ENCODE measurements at regions not wholly inside any gene's neighbourhood (a gene's known extent, or its start where the extent isn't known, plus 50 kb on each side); places are given as distances from the start of the nearest gene placed in this dataset.

DNA sequence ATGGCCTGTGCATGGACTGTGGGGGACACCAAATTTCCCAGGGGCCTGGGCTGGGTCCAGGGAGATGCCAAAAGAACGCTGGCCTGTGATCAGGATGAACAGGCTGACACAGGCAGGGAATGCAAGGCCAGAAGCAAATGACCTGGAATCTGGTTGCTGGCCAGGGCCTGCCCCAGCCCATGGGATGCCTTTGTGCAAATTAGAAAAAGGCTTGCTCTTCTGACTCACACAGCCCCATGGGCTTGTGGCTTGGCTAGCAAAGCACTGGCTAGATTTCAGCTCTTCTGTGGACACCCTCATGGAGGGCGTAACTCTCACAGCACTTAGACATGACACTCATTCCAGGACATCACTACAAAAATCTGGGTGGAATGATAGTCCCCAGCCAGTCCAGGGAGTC lies 356.0 kb downstream of the SHQ1 start:
- Histone ChIP-seq H3K9ac (no peak overlapping the region), H3K4me2 (peak overlapping the region in 6 of 11 experiments; percentile 1 to 72 (median 32); a peak in 7 of 22 replicates), H3K9me3 (replicated peaks in 1 of 11) (peaks cover 4 to 16% (median 9%) of the 10 kb centered on the region in 11 experiments; a peak in 15 of 22 replicates)

GRCh38 chr3:72490688-72491435 lies 357.4 kb downstream of the SHQ1 start:
- Histone ChIP-seq H3K27me3 (no peaks in the 10 kb centered on the region), H3K4me2 (peak overlapping the region; percentile 40 to 80 (median 64)), H3K4me1 (peaks cover 36 to 61% (median 44%) of the 10 kb centered on the region in 10 experiments), H3K9ac (peak overlapping the region in 3 of 11 experiments; percentile 4 to 12 (median 5); a peak in 2 of 22 replicates), H3K4me3 (no peak overlapping the region), H3K36me3 (no peaks in the 10 kb centered on the region), H3K27ac (peak overlapping the region in 6 of 11 experiments; percentile 6 to 43 (median 20); a peak in 8 of 22 replicates), H4K20me1 (no peaks in the 10 kb centered on the region), H3K9me3 (replicated peaks in 1 of 11) (peaks cover 0 to 13% (median 7%) of the 10 kb centered on the region in 11 experiments; a peak in 14 of 22 replicates)
- no peak for TF ChIP-seq Cebpa-rat (IDR thresholded peaks at IDR 0.05)

More for the DNA sequence above, 356.0 kb downstream of the SHQ1 start:
- no peak for TF ChIP-seq Cebpa-rat (IDR thresholded peaks at IDR 0.05)
- Histone ChIP-seq H3K27ac (no peak overlapping the region), H3K4me3 (no peak overlapping the region), H3K4me1 (peaks cover 36 to 64% (median 46%) of the 10 kb centered on the region in 10 experiments), H3K27me3 (no peaks in the 10 kb centered on the region), H3K36me3 (no peaks in the 10 kb centered on the region), H4K20me1 (no peaks in the 10 kb centered on the region)

- no peaks in the 10 kb centered on the region for H3K27me3 ChIP-seq
- H3K9me3 ChIP-seq (replicated peaks in 1 of 11), result peaks cover 0 to 13% (median 7%) of the 10 kb centered on the region in 11 experiments; a peak in 14 of 22 replicates
- H3K27ac ChIP-seq, result no peak overlapping the region
- no peak overlapping the region for H3K4me3 ChIP-seq
- H3K4me1 ChIP-seq, result peaks cover 36 to 58% (median 44%) of the 10 kb centered on the region in 10 experiments
- no peak overlapping the region for H3K9ac ChIP-seq
- peak overlapping the region in 8 of 11 experiments; percentile 5 to 72 (median 60); a peak in 13 of 22 replicates for H3K4me2 ChIP-seq
- no peaks in the 10 kb centered on the region for H4K20me1 ChIP-seq
- H3K36me3 ChIP-seq, result no peaks in the 10 kb centered on the region
- TF ChIP-seq Cebpa-rat (IDR thresholded peaks at IDR 0.05), result no peak
Observed at GRCh38 chr3:72489901-72490300, 358.3 kb downstream of the SHQ1 start.

DNA sequence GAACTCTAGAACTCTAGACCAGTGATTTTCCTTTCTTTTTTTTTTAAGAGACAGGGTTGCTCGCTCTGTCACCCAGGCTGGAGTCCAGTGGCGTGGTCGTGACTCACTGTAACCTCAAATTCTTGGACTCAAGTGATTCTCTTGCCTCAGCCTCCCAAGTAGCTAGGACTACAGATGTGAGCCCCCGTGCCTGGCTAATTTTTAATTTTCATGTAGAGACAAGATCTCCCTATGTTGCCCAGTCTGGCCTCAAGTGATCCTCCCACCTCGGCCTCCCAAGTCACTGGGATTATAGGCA lies 359.6 kb downstream of the SHQ1 start:
- Histone ChIP-seq H3K4me3 (no peak overlapping the region), H3K27ac (no peak overlapping the region), H3K27me3 (no peaks in the 10 kb centered on the region), H3K9me3 (replicated peaks in 1 of 11) (peaks cover 0 to 4% (median under 1%) of the 10 kb centered on the region in 11 experiments; a peak in 4 of 22 replicates), H3K9ac (no peak overlapping the region), H3K36me3 (no peaks in the 10 kb centered on the region), H3K4me1 (peaks cover 40 to 59% (median 48%) of the 10 kb centered on the region in 10 experiments), H4K20me1 (no peaks in the 10 kb centered on the region), H3K4me2 (peak overlapping the region in 4 of 11 experiments; percentile 53 to 84 (median 82); a peak in 6 of 22 replicates)
- no peak for TF ChIP-seq Cebpa-rat (IDR thresholded peaks at IDR 0.05)

- Histone ChIP-seq H3K9me3 (replicated peaks in 1 of 11) (no peaks in the 10 kb centered on the region; a peak in 1 of 22 replicates), H4K20me1 (no peaks in the 10 kb centered on the region), H3K9ac (peak overlapping the region in 1 of 11 experiments; percentile 52; a peak in 2 of 22 replicates), H3K27me3 (no peaks in the 10 kb centered on the region), H3K36me3 (no peaks in the 10 kb centered on the region), H3K4me2 (peak overlapping the region; percentile 25 to 84 (median 60); a peak in 19 of 22 replicates), H3K27ac (peak overlapping the region in 8 of 11 experiments; percentile 9 to 81 (median 50); a peak in 13 of 22 replicates), H3K4me1 (peaks cover 45 to 65% (median 54%) of the 10 kb centered on the region in 10 experiments), H3K4me3 (no peak overlapping the region)
- TF ChIP-seq Cebpa-rat (IDR thresholded peaks at IDR 0.05), result no peak
Observed at GRCh38 chr3:72487946-72488737, 360.1 kb downstream of the SHQ1 start.

DNA sequence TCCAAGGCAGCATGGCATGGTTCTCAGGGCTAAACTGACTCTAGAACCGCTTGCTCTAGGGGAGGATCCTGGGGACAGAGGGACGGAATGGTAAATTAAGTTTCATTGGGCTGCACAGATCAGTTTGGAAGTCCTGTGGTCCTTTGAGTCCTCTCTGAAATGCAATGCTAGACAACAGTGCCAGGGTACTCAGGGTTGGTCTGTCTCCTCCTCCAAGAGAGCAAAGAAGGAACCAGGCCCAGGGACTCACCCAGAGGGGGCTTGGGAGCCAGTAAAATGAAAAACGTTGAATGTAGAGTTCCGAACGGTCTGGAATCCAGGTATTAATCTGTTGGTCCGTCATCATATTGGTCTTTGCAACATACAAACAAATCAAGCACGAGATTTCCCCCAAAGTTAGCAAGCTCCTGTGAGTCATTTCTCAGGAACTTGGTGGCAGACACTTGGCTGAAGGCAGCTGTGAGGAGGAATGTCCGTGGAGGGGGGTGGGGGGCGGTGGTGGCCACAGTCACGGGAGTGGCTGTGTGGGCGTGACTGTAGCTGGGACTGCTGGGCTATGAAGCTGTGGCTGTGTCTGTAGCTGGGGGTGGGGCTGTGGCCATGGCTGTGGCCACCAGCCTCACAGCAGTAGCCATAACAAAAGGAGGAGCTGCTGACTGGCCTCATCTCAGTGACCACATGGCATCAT lies 361.0 kb downstream of the SHQ1 start:
- peaks cover 54 to 71% (median 62%) of the 10 kb centered on the region in 10 experiments for H3K4me1 ChIP-seq
- no peak for TF ChIP-seq Cebpa-rat (IDR thresholded peaks at IDR 0.05)
- peaks cover 0 to 6% (median 0%) of the 10 kb centered on the region in 11 experiments; a peak in 1 of 22 replicates for H4K20me1 ChIP-seq
- peak overlapping the region in 1 of 11 experiments; percentile 52; a peak in 4 of 22 replicates for H3K9ac ChIP-seq
- peak overlapping the region in 8 of 11 experiments; percentile 33 to 81 (median 52); a peak in 15 of 22 replicates for H3K27ac ChIP-seq
- no peaks in the 10 kb centered on the region for H3K27me3 ChIP-seq
- no peaks in the 10 kb centered on the region for H3K36me3 ChIP-seq
- peak overlapping the region; percentile 25 to 84 (median 60); a peak in 19 of 22 replicates for H3K4me2 ChIP-seq
- H3K9me3 ChIP-seq (replicated peaks in 1 of 11), result no peaks in the 10 kb centered on the region; a peak in 1 of 22 replicates
- no peak overlapping the region for H3K4me3 ChIP-seq

GRCh38 chr3:72485641-72486040 lies 362.6 kb downstream of the SHQ1 start:
- Histone ChIP-seq H3K27me3 (no peaks in the 10 kb centered on the region), H3K9me3 (replicated peaks in 1 of 11) (peaks cover 0 to under 1% (median 0%) of the 10 kb centered on the region in 11 experiments; a peak in 1 of 22 replicates), H4K20me1 (peaks cover 0 to 6% (median 0%) of the 10 kb centered on the region in 11 experiments; a peak in 1 of 22 replicates), H3K4me1 (peaks cover 42 to 56% (median 50%) of the 10 kb centered on the region in 10 experiments), H3K9ac (no peak overlapping the region), H3K4me3 (no peak overlapping the region), H3K36me3 (no peaks in the 10 kb centered on the region), H3K27ac (no peak overlapping the region), H3K4me2 (no peak overlapping the region)
- no peak for TF ChIP-seq Cebpa-rat (IDR thresholded peaks at IDR 0.05)

GRCh38 chr3:72483554-72484104 lies 364.6 kb downstream of the SHQ1 start:
- Histone ChIP-seq H3K36me3 (no peaks in the 10 kb centered on the region), H3K4me1 (peaks cover 31 to 42% (median 39%) of the 10 kb centered on the region in 10 experiments), H3K4me3 (peak overlapping the region in 2 of 10 experiments; percentile 16 to 35; a peak in 1 of 20 replicates), H3K27ac (0 out of 22 replicates have a peak overlapping the region, but pooled peaks of 2 of the 11 experiments have one; percentile 3 to 14), H4K20me1 (peaks cover 0 to 6% (median 0%) of the 10 kb centered on the region in 11 experiments; a peak in 1 of 22 replicates), H3K4me2 (peak overlapping the region; percentile 56 to 87 (median 76); a peak in 20 of 22 replicates), H3K9ac (peak overlapping the region in 4 of 11 experiments; percentile 11 to 46 (median 34); a peak in 3 of 22 replicates), H3K9me3 (replicated peaks in 1 of 11) (peaks cover 0 to 10% (median 5%) of the 10 kb centered on the region in 11 experiments; a peak in 9 of 22 replicates), H3K27me3 (no peaks in the 10 kb centered on the region)
- TF ChIP-seq Cebpa-rat (IDR thresholded peaks at IDR 0.05), result no peak

All from BLaER1 treated with 17β-estradiol and CSF1 and Interleukin-3, amounts not matched to agents 10 nM and 100 nM (cell line).